HG02642 (cell line): ENCODE measurements at regions not wholly inside any gene's neighbourhood (a gene's known extent, or its start where the extent isn't known, plus 50 kb on each side); places are given as distances from the start of the nearest gene placed in this dataset.

ENCODE experiments used
- ATAC-seq: cut with Tn5 transposase; IDR thresholded peaks from one replicate; pipeline ENCODE4 v1.9.1; 2021; ENCODE audit warnings: mild to moderate bottlenecking; ENCODE audit not compliant: unreplicated experiment, poor library complexity

DNA sequence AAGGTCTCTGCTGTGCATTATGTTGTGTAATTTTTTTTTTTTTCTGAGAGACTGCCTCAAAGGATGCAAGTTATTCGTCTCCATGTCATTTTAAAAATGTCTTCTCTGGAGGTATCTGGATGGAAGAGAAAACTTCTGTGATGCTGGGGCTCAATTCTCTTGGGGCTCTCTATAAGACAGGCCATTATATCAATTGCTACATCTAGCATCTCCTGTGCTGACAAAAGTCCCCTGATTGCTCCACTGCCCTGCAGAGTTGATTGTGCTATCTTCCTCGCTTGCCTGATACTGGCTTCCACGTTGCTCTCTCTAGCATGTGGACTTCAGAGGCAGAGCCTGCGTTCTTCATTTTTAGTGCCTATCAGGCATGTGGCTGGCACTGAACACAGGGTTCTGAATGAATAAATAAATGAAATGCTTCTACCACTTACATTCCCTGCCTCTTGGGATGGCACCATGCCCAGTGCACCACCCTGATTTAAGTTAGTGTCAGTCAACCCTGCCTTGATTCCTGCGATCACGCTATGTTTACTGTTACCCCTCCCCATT lies 1035.5 kb upstream of the EEF2KMT start:
- no peak for ATAC-seq

DNA sequence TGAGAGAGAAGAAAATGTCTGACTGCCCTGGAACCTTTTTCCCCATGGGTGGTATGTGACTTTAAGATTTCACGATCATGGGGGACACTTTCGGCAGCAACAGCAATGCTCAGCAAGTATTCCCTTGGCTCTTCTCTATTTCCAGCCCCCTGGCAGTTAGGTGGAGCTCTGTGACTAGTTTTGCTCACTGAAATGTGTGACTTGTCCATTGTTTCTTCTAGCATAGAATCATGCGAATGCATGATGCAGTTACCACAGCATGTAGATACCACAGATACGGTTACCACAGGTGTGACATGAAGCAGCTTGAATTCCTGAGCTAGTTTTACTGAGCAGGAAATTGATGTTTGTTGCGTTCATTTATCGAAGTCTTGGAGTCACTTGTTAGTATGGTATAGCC lies 1034.5 kb upstream of the EEF2KMT start:
- ATAC-seq: no peak

DNA sequence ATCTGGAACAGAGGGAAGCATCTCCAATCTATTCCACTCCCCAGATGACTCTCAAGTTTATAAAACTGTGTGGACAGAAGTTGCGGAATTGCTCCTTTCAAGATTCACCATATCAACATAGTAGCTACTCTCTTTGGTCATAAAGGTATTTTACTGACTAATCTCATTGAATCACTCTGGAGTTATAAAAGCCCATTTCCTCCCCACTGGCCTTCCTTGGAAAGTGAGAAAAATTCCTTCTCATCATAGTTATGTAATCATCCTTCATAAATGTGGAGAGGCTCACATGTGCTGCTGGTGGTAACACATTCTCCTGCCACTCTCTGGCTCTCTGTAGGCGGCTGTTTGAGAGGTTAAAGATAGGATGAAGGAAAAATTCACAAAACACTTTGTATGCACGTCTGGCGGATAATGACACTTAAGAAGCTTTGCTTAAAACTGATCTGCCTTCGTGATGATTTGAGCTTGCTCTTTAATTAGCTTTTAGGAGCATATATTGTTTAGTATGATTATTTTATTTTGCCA lies 1034.0 kb upstream of the EEF2KMT start:
- ATAC-seq: no peak

DNA sequence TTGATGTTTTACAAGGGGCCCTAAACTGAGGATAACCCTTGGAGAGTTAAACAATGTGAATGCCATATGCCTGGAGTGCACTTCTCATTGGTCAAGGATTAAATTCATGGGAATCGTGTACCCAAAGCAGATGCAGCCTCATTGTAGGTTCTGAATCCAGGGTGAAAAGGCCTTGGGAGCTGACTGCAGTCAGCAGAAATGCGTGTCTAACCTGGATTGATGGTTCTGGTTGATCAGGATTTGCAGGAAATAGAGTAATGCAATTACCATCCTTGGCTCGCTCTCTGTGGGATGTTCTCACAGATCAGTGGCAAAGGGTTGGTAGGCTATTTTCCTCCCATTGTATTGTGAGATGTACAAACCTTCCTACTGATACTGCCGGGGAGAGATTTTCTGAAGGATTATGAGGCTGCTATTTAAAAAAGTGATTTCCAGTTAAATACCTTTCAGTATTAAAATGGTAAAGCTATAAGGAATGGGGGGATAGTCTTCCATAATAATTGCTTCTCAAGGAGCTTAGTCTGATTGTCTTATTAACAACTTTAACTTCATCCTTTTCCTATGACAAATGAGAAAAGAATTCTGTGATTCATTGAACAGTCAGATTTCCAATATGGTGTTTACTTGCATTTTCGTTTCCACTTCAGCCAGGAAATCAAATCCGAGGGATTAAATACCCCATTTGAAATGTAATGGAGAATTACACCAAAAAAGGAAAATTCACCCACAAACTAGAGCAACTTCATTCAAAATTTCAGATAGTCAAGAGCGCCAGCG lies 1028.1 kb upstream of the EEF2KMT start:
- no peak for ATAC-seq

DNA sequence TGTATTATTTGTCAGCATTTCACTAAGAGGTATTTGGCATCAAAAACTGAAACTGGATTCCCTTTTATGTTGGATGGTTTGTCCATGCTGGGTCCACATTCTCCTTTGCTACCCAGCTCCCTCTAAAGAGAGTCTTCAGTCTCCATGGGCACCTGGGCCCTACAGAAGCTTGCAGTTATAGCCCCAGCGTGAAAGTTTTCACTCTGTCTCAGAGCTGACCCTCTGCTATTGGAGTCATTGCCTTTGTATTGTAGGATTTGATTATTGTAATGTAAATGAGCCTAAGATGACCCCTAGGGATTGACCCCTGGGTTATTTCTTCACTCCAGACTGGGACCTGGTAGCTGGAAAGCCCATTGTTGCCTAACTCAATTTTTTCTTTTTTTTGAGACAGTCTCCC lies 1026.5 kb upstream of the EEF2KMT start:
- no peak for ATAC-seq

DNA sequence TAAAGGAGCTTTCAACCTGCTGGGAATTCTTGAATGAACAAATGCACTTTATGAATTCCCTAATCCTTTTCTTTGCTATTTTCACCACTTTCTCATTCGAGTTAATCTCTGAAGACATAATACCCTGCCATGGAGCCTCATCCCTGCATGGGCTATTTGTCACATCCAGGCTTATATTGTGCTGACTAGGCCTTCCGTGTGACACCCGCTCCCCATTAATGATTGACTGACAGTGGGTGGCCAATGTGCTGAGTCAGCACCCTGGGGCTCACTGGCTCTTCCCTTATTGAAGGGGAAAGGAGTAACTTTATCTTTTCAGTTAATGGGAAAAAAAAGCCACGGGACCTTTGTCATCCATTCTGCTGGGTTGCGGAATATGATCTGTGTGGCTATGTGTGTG lies 1024.8 kb upstream of the EEF2KMT start:
- no peak for ATAC-seq

DNA sequence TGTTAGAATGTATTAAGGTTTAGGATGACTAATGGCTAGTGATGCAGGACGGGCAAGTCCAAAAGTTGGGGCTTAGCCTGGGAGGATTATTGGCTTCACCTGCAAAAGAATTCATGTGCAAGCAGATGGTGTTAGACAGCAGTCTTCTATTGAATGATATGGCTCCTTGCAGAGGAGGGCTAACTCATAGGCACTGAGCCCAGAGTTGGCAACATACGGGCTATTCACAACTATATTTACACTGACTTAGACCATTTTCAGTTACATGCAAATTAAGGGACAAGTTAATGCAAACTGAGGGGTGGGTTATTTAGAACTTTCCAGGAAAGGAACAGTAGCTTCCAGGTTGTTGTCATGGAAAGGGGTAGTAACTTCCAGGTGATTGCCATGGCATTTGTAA lies 1017.1 kb upstream of the EEF2KMT start:
- no peak for ATAC-seq

DNA sequence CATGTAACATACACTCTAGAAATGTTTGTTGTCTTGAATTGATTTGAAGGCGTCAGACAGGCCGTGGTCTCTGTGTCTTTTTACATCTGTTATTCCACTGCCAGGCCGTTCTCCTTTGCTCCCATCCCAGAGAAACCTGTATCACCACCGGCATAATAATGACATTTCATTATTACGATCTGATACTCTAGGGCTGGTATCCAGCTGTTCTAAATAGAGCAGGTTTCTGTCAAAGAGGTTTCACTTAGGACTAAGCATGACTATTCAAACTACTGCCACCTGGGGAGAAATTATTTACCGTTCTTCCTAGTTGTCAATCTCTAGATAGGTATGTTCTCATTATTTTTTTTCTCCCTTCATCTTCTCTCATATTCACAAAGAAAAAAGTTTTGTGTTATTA lies 1016.2 kb upstream of the EEF2KMT start:
- no peak for ATAC-seq

DNA sequence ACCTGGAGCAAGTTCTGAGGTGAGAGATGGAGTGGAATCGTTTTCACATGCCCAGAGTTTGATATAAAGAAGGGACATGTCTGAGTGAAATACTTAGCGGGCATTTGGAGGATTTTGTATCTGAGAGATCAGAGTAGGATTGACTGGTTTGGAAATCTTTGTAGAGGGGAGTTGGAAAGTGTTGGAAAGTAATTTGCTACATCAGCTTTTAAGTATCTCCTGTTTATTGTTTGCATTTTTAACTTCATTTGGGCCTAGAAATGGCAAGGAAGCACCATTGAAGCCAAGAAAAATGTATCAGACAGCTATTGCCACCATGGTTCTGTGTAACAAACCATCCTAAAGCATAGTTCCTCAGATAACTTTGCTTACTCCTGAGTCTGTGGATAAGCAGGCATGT lies 1015.1 kb upstream of the EEF2KMT start:
- ATAC-seq: no peak

DNA sequence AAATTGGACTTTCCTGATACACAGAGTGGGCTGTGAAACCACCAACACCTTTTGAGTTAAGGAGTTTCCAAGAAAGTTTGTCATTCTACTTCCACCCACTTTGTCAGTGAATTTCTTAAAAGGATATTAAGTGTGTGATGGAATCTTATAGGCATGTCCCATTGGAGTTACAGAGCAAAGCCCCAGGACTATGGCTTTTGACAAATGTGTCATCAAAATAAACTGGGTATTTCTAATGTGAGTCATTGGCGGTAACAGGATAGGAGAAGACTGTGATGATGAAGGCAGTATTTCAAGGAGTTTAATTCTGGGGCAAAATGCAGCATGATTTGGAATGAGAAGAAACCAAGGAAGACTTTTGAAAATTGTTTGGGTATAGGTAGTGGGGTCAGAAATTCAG lies 1013.8 kb upstream of the EEF2KMT start:
- no peak for ATAC-seq

DNA sequence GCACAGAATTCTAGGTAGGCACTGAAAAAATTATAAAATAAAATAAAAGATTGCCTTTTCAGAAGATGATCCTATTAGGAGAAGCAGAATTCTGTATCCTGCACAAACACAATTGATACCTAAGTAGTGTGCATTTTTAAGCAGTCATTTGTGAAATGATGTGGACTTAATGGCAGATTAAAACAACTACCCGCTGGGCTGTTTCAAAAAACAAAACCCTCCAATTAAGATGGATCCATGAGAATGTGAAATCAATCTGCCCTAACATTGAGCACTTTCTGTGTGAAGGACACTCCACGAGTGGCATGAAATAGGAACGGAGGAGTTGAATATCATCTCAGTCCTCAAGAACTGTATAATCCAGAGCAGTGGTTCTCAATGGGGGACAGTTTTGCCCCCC lies 1012.8 kb upstream of the EEF2KMT start:
- ATAC-seq: no peak

DNA sequence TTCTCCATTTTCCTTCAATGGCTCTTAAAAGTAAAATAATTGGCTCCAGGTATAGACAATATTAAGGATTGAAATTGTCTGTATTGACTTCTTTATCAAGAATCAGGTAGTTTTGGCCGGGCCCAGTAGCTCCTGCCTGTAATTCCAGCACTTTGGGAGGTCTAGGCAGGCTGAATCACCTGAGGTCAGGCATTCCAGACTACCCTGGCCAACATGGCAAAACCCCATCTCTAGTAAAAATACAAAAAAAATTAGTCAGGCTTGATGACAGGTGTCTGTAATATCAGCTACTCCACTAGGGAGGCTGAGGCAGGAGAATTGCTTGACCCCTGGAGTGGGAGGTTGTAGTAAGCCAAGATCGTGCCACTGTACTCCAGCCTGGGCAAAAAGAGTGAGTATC lies 1008.5 kb upstream of the EEF2KMT start:
- no peak for ATAC-seq

DNA sequence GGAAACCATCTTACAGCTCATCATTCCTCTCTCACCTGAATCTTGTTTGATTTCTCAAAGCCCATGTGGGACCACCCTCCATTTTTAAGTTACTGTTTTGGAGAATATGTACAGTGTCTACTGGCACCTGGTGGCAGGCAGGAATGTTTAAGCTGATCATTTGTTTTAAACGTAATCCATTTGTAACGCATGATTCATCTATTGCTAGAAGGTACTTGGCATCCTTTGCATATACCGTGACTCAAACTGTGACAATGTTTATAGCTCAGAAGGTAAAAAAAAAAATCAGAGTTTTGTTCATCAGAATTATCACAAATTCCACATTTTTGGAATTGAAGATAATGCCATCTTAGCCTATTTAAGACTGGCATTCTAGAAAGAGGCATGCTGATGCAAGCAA lies 1007.5 kb upstream of the EEF2KMT start:
- no peak for ATAC-seq

DNA sequence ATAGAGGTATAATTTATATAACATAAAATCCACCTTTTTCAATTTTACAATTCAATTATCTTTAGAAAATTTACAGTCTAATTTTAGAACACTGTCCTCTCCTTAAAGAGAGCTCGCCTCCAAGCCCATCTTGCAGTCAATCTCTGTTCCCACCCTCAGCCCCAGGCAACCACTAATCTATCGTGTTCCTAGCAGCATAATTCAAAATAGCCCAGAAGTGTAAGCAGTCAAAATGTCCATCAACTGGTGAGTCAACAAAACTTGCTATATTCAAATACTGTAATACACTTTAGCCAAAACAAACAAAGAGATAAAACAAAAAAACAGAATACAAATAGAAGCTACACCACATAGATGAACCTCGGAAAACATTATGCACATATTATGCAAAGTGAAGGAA lies 1006.8 kb upstream of the EEF2KMT start:
- no peak for ATAC-seq

DNA sequence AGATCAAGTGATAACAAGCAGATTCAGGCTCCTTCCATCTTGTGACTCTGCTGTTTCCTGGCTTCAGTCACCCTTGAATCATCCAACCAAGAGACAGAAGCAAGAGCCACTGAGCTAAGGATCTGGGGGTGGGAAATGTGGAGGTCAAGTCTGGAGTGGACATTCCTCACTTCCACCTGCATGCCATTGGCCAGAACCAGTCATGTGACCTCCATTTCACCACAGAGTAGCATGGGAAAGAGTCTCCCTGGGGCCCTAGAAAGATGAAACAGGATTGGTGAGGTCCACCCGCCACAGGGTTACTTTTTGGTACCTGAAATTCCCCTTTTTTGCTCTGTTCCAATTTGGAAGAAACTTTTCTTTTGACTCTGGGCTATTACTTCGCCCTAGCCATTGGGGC lies 1006.0 kb upstream of the EEF2KMT start:
- ATAC-seq: no peak

DNA sequence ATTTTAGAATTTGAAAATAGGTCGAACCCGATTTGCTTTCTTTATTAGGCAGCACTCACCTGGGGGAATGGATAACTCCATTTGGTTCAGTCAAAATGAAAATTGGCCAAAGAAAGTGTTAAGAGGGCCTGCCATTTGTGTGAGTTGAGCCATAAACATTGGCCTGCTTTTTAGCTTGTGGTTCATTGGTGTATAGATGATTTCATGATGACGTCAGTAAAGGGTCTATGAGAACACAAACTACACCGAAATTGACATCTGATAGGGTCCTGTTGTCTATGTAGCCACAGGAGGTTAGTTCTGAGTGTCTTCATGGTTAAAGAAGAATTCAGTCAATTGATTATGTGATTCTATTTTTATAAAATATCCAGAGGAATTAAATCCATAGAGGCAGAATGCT lies 1001.5 kb upstream of the EEF2KMT start:
- no peak for ATAC-seq

DNA sequence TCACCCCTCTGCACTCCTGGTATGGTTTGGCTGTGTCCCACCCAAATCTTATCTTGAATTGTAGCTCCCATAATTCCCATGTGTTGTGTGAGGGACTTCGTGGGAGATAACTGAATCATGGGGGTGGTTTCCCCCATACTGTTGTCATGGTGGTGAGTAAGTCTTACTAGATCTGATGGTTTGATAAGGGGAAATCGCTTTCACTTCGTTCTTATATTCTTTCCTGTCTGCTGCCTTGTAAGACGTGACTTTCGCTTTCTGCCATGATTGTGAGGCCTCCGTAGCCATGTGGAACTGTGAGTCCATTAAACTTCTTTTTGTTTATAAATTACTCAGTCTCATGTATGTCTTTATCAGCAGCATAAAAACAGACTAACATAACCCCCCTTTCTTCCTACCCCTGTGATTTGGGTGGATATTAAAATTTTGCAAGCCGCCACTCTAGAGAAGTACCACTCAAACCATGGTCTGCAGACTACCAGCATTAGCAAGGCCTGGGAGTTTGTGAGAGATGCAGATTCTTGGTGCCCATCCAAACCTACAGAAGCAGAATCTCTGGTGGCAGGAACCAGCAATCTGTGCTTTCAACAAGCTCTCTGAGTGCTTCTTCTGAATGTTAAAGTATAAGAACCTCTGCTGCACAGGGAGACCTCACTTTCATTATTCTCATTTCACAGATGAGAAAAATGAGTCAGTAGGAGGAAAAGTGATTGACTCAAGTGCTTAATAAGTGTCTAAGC lies 999.5 kb upstream of the EEF2KMT start:
- ATAC-seq: no peak

DNA sequence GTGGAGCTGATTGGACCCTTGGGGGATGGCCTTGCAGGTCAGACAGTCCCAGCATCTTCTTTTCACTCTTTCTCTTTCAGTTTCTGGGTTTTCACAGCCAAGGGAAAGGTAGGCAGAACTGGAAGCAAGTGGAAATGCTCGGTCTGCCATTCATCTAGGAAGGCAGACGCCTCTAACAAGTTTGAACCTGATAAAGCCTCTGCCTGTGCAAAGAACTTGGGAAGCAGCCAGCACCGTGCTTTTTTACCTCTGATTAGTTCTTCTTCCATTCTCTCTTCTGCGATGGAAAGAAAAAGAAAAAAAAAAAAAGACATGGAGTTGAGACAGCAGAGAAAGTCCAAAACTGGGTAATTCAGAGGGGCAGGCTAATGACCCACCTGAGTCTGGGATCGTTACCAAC lies 997.8 kb upstream of the EEF2KMT start:
- no peak for ATAC-seq

DNA sequence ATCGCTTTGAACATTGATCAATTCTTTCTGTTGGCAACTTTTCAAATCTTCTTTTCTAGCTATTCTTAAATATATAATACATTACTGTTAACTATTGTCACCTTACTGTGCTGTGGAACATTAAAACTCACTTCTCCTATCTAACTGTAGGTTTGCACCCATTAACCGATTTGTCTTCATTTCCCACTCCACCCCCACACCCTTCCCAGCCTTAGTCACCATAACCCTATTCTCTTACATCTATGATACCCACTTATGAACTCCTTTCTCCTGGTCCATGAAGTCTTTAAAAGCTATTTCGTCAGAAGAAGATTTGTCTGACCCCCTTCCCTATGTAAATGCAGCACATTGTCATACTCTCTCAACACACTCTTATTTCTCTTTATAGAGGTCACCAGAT lies 993.4 kb upstream of the EEF2KMT start:
- no peak for ATAC-seq

DNA sequence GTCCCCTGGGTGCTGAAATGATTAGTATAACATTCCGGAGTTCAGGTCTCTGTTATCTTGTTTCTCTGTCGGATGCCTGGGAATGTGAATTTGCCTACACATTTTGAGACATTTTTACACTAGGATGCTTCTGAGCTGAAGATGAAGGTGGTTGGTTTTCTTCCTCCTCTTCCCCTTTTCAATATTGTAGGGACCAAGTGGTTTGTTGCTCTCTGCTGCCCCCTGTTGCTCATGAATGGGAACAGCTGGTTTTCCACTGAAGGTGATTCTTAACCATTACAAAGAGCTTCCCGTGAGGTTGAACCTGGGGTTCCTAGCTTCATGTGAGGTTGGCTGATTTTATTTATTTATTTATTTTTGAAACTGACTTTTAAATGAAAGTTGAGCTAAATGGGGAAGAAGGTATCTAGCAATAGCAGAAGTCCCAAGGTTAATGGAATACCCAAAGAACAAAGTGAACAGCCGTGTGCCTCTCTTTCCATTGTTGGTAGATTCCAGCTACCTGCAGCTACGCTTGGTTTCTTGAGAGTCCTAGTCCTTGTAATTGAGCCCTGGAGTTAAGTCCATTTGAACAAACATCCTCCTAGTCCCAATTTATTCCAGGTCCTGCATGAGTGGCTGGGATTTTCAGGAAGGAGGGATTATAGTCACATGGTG lies 983.9 kb upstream of the EEF2KMT start:
- ATAC-seq: no peak

DNA sequence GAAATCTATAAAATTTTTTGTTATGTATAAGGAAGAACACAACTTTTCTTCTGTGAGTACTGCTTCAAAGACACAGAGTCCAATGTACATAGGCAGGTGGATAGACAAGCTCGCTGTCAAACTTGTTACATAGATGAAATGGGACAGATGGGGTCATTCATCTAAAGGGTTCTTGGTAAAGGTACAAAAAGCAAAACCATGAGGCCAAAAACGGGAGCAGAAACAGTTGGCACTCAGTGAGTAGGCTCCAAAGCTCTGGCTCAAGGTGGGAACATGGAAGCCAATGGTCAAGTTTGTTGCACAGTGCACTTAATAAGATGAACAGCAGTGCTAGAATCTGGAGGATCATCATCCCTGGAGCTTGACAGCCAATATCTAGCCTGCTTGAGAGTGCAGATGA lies 979.0 kb upstream of the EEF2KMT start:
- no peak for ATAC-seq
